SKM-1 treated with dmso at 0.1 percent for 144 hours (cell line): ENCODE measurements at regions not wholly inside any gene's neighbourhood (a gene's known extent, or its start where the extent isn't known, plus 50 kb on each side); places are given as distances from the start of the nearest gene placed in this dataset.
"Not testable (repeated sequence)": the region's sequence is repeated elsewhere in the genome, so short reads cannot be mapped to it uniquely, and the experiment has no call there.

Source experiments
- DNase-seq: peaks from one replicate; lab custom pipeline; 2025; ENCODE audit not compliant: unreplicated experiment; lab: John Stamatoyannopoulos, UW

DNA sequence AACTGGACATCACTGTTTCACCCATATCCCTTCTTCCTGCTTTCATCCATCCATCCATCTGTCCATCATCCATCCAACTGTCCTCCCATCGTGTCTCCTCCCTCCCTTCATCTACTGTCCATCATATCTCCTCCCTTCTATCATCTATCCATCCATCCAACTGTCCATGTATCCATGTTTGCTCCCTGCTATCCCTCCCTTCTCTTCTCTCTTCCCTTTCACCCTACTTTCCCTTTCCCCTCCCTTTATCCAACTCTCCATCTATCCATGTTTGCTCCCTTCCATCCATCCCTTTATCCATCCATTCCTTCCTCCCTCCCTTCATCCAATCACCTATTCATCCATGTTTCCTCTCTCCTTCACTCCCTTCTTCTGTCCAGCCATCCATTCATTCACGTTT, 92.6 kb upstream of the CTBP2 start:
- DNase-seq: no peak

DNA sequence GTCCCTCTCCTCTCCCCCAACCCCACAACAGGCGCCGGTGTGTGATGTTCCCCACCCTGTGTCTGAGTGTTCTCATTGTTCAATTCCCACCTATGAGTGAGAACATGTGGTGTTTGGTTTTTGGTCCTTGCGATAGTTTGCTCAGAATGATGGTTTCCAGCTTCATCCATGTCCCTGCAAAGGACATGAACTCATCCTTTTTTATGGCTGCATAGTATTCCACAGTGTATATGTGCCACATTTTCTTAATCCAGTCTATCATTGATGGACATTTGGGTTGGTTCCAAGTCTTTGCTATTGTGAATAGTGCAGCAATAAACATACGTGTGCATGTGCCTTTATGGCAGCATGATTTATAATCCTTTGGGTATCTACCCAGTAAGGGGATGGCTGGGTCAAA, 90.5 kb upstream of the CTBP2 start:
- DNase-seq: not testable (repeated sequence)

DNA sequence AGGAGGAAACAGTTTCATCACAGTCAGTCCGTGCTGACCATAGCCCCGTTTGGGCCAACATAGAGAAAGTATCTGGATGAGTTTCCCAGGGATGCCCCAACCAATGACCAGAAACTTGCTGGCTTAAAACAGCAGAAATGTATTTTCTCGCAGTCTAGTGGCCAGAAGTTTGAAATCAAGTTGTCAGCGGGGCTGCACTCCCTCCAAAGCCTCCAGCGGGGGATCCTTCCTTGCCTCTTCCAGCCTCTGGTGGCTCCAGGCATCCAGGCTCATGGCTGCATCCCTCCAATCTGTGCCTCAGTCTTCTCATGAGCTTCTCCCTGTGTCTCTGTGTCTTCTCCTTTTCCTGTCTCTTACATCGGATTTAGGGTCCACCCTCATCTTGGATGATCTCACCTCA, 89.6 kb upstream of the CTBP2 start:
- no peak for DNase-seq

DNA sequence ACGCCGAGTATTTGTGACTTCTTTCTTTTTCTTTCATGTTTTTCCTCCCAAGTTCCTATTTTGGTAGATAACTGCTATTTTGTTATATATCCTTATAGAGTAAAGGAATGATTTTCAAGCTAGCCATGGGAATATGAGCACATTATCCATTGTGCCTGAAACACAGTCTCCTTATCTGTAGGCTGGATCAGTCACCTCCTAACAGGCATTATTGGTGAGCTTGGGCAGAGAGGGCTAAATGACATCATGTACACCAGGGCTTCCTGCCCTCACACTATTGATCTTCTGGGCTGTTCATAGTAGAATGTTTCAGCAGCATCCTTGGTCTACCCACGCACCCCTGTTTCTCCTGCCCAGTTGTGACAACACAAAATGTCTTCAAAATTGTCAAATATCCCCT, 88.1 kb upstream of the CTBP2 start:
- DNase-seq: no peak

DNA sequence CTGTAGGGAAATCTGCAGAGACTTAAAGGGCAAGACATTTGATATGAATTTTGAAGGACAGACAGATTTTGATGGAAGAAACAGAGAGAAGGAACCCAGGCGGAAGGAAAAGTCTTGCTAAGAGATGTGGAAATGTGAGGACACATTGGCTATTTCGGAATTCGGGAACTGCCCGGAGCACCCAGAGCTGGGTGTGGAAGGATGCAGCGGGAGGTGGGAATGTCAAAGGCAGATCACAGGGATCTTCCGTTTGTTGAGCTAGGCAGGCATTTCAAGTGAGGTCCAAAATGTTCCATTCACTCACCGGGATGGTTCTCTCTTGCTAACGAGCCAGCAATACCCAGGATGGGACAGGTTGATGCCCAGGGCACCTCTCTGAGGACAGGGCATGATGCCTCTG, 87.2 kb upstream of the CTBP2 start:
- no peak for DNase-seq

DNA sequence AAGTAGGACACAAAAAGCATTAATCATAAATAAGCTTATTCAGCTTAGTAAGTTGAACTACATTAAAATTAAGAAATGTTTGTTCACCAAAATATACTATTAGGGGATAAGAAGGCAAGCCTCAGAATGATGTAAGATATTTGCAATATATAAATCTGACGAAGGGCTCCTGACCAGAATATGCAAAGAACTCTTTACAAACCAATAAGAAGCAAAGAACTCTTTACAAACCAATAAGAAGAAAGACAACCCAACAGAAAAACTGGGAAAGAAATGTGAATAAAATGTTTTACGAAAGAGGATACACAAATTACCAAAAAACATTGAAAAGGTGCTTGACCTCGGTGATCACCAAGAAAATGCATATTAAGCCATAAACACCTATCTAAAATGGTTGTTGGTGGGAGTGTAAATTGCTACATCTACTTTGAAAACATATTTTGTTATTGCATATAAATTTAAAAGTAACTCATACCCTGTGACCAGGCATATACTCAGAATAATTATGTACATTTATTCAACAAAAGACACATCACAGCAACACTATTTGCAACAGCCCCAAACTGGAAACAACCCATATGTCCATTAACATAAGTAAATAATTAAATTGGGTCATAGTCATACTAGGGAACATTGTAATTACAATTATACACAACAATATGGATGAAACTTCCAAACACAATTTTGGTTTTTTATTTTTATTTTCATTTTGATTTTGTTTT, 83.3 kb upstream of the CTBP2 start:
- DNase-seq: no peak

DNA sequence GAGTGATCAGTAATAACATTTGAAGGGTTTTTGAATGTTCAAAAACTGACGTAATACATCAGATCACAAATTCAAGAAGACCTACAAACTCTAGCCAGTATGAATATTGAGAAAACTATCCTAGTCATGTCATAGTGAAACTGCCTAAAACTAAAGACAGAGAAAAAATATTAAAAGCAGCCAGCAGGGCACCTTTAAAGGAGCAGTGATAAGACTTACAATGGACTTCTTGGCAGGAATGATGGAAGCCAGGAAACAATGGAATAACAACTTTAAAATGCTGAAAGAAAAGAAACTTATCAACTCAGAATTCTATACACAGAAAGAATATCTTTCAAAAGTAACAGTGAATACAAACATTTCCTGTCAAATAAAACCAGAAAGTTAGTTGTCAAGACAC, 78.3 kb upstream of the CTBP2 start:
- DNase-seq: no peak

DNA sequence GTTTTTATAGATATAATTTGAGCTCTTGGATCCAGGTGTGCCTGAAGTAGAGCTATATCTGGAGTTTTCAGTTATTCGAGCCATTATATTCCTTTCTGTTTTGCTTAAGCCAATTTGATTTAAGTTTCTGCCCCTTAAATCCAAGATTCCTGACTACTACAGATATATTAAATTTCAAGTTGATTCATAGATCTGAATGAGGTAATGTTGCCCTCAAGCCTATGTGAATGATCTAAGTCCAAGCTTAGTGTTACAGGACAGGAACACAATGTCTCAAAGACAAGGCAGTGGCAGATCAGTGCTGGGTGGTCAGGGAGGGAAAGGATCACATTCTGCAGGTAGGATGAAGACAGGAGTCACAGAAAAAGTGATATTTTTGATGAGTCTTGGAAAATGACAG, 75.7 kb upstream of the CTBP2 start:
- DNase-seq: no peak

DNA sequence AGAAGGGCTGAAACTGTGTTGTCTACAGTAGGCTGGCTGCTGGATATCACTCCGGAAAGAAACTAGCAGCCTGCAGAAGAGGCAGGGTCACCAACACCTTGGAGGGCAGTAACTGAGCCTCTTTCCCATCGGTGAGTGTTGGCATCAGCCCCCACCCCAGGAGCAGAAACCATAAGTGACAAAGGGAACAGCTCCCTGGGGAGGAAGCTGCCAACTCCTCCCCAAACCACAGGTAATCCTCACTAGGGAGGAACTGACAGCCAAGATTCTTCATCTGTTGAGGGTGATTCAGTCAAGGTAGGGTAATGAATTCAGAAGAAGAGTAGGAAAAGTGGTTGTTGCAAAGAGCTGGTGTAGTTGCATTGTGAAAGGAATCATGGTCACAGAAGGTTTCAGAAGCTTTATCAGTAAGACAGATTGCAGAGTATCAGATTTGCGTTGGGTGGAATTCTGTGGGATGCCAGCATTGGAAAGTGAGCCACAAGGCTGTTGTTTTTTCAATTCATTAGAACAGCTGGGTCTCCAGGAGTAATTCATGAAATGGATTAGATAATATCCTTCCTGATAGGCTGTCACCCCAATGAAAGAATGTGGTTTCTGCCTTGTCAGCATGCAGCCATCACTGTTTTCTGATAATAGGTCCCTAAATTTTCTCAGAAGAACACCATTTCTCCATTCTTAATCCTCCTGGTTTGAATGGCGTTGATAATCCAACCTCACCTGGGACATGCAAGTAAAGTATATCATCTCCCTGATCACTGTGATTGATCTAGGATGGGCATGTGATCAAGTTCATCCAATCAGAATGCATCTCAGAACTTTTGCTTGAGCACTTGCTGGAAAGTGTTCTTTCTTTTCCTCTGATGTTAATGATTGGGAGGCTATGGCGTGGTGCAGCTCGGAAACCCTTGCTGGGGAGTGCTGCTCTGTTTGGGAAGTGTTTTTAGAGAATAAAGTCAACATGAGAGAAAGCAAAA, 75.0 kb upstream of the CTBP2 start:
- DNase-seq: no peak

DNA sequence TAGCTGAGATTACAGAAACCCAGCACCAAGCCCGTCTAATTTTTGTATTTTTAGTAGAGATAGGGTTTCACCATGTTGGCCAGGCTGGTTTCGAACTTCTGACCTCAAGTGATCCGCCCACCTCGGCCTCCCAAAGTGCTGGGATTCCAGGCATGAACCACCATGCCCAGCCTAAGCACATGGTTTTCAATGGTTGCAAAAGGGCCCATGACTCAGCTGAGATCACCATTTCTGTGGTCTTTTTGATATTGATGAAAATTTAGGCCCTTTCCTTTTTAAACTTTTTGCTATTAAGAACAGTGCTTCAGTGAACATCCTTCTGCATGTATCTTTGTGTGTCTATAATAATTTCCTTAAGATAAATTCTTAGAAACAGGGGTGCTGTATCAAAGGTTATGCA, 74.2 kb upstream of the CTBP2 start:
- DNase-seq: not testable (repeated sequence)

DNA sequence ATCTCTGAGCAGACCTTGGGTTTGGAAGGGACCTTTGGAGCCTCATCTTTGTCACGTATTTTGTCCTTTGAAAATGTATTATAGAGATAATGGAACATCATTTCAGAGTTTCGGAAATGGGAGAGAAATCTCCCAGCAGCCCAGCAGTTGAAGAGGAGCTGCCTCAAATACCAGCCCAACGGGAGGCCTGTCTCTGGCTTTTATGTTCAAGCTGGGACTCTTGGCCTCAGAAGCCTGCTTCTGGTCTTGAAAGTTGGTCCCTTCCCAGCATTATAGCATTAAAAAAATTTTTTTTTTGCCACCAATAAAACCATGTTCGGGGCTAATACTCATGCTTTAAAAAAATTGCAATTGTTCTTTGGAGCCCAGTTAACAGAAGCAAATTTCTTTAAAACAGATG, 73.4 kb upstream of the CTBP2 start:
- DNase-seq: no peak

DNA sequence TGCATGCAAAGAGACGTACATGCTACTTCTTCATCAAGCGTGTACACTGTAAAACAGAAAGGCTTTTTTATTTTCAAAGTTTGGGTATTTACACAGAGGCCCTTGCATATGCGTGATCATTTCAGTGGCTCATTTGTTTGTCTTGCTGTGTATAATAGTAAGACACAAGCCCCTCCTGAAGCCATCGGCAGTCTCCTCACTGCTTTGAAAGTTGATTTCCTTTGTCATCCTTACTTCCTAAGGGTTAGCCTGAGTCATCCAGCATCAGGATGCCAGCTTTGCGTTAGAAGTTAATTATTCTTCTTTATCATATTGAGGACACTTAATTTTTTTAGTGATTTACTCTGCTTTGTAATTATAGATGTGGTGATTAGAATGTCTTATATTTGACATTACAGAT, 72.5 kb upstream of the CTBP2 start:
- DNase-seq: no peak

DNA sequence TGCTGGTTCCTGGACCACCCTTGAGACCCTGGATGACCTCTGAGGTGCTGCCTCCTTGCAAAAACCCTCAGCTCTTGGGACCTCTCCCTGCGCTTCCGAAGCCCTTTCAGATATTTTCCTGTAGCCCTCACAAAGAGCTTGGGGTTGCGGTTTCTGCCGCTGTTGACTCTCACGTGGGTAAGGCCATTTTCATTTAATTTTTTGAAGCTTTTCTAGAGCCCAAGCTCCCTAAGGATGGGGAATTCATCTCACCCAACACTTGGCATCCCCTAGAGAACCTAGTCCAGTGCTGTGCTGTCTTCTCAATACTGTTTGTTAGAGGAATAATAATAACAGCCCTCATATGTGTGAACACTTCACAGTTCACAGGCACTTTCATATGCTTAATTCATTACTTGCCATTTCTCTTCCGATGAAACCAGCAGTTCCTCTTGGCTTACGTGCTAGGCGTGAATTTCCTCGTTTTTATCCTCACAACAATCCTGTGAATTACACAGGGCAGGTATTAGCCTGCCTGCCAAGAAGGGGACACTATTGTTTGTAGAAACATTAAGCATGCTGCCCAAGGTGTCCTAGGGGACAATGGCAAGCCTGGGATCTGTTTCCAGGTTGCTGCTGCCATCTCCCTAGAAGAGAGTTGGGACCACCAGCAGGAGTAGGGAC, 71.6 kb upstream of the CTBP2 start:
- no peak for DNase-seq

DNA sequence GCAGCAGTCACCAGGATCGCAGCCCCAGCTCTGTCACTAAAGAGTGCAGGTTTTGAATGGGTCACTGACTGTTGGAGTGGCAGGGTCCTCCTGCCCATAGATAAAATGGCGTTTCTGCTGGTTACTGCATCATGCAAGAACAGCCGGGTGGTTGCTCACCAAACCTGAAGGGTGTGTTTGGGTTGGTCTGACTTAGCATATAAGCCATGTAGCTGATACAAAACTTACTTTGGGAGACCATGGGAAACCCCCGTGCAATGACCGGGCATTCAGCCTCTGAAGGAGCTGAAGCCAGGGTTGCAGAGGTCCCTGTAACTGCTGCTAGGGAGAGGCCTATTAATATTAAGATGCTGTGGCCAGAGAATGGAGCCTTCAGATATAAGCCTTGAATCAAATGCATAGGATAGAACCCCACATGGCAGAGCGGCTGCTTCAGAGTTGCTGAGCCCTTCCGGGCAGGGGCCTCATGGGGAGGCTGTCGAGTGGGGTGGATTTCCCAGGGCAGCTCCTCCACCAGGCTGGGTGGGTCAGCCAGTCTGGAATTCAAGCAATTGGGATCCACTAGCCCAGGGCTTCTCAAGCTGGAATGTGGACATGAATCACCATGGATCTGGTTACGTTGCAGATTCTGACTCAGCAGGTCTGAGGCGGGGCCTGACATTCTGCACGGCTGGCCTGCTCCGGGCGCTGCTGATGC, 70.9 kb upstream of the CTBP2 start:
- DNase-seq: no peak

DNA sequence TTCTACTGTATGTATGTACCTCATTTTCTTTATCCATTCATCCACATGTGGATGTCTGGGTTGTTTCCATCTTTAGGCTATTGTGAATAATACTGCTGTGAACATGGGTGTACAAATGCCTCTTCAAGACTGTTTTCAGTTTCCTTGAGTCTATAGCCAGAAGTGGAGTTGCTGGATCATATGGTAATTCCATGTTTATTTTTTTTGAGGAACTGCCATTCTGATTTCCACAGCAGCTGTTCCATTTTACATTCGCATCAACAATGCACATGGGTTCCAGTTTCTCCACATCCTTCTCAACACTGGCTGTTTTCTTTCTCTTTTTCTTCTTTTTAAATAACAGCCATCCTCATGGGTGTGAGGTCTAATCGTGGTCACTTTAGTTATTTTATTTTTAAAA, 69.9 kb upstream of the CTBP2 start:
- no peak for DNase-seq

DNA sequence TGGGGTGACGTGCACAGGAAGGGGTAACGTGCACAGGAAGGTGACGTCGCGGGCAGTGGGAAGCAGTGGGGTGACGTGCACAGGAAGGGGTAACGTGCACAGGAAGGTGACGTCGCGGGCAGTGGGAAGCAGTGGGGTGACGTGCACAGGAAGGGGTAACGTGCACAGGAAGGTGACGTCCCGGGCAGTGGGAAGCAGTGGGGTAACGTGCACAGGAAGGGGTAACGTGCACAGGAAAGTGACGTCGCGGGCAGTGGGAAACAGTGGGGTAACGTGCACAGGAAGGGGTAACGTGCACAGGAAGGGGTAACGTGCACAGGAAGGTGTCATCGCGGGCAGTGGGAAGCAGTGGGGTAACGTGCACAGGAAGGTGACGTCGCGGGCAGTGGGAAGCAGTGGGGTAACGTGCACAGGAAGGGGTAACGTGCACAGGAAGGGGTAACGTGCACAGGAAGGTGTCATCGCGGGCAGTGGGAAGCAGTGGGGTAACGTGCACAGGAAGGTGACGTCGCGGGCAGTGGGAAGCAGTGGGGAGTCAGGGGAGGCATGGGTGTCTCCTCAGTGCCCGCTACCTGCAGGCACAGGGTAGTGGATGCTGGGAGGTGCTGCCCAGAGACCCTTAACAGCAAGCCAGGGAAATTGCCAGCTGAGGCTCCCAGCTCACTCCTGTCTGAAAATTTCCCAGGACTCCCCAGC, 68.0 kb upstream of the CTBP2 start:
- DNase-seq: not testable (repeated sequence)

DNA sequence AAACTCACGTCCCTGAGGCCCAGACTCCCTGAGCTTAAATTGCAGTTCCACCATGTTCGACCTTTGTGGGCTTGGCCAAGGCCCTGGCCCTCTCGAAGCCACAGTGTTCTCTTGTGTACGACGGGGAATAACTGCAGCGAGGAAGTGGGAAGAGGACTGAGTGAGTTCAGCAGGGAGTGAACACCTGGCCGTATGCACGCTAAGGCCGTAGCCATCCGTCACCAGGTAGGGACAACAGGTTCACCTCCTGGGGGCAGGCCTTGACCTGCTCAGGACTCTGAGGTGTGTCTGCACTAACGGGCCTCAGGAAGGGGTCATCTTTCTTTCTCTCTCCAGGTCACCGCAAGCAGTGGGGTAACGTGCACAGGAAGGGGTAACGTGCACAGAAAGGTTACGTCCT, 67.2 kb upstream of the CTBP2 start:
- no peak for DNase-seq

DNA sequence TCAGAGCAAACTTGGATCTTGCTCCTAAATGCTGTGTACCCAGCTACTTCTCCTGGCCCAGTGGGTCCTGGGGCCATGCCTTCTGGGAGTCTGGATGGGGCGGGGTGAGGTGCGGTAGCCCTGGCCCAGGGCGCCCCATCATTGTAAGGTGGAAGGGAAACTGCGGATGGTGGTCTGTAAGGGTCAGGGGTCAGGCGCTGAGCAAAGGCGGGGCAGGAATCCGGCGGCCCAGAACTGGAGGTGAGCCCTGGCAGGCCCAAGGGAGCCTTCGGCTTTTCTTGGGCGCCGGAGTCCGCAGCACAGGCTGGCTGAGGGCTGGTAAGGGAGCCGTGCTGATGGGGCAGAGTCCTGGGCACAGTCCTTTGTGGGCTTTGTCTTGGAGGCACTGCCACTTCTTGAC, 66.5 kb upstream of the CTBP2 start:
- no peak for DNase-seq

DNA sequence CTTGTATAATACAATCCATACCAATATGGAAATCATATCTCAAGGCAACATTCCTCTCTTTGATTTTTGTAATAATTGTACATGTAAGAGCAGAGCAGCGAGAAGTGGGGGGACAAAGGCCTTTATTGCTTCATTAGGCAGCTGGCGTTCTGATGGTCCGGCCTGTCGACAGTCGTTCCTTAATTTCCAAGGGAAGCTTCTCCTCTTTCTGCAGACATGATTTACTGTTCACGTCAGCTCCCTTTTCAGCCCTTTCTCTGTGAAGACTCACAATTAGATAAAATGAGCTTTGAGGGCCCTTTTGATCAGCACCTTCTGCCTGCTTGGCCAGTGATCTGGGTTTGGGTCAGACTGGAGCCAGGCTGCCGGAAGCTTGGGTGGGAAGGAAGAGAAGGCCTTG, 65.6 kb upstream of the CTBP2 start:
- no peak for DNase-seq

DNA sequence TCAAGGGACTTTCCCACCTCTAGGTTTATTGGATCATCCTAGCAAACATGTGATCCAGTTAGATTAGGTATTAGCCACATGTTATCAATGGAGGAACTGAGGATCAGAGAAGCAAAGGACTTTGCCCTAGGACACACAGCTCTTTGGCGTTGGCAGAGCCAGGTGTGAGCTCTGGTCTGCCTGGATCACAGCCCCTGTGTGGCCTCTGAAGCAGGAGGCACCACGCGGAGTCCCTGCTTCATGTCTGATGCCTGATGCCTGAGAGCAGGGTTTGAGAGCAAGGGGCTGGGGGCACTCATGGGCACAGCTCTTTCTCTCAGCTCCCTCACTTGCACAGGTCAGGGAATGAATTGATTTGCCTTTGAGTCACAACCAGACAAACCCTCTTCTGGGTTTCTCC, 64.7 kb upstream of the CTBP2 start:
- DNase-seq: no peak
